ENCODE measurements at regions not wholly inside any gene's neighbourhood (a gene's known extent, or its start where the extent isn't known, plus 50 kb on each side); places are given as distances from the start of the nearest gene placed in this dataset.

DNA sequence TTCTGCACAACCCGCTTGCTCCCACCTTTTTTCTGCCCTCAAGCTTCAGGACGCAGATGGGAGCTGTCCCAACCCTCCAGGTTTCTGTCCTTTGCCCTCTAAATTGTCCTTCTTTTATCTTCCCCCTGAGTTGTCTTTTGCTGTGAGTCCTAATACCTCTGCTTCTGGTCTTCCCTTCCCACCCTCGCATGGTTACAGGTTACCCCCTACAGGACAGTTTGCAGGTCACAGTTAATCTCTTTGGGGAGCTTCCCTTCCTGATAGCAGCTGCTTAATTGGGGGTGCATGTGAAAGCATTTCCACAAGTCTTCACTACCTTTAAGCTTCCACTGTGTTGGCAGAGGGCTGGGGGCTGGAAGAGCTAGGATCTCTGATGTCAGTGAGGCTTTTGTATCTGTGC lies 121.5 kb upstream of the CXCL12 start:
- Histone ChIP-seq H3K23ac (ENCODE audit: low read length in 2 of 2) (no peak overlapping the region), H3K36me3 (ENCODE audit: control insufficient read depth in 1 of 2, insufficient read depth in 2 of 2, low read depth in 1 of 2, low read length in 2 of 2) (no peaks in the 10 kb centered on the region), H2BK5ac (ENCODE audit: low read depth, low read length, poor library complexity, severe bottlenecking) (no peak overlapping the region), H3K9me3 (ENCODE audit: control insufficient read depth, low read length) (peaks cover 5% of the 10 kb centered on the region), H4K8ac (ENCODE audit: low read length) (no peak overlapping the region), H3K27ac (ENCODE audit: low read length, poor library complexity, severe bottlenecking) (no peak overlapping the region), H2BK12ac (ENCODE audit: low read length in 2 of 2) (no peak overlapping the region), H3K9ac (ENCODE audit: low read length) (no peak overlapping the region), H2BK120ac (ENCODE audit: low read depth, low read length) (no peak overlapping the region), H2BK15ac (ENCODE audit: low read depth, poor library complexity, severe bottlenecking) (no peak overlapping the region), H3K14ac (ENCODE audit: low read length in 2 of 2) (no peak overlapping the region), H3K18ac (ENCODE audit: low read depth in 1 of 2, low read length in 2 of 2) (no peak overlapping the region), H3K79me1 (replicated peaks; ENCODE audit: low read length, poor library complexity, severe bottlenecking) (no peaks in the 10 kb centered on the region), H3K4ac (ENCODE audit: low read depth in 1 of 2, low read length in 2 of 2) (no peak overlapping the region), H3K4me2 (ENCODE audit: low read length, poor library complexity, severe bottlenecking) (no peak overlapping the region), H2AFZ (ENCODE audit: low read depth, low read length) (no peak overlapping the region), H3K4me1 (ENCODE audit: control insufficient read depth, insufficient read depth, low read depth, low read length) (no peaks in the 10 kb centered on the region), H3K27me3 (ENCODE audit: control insufficient read depth in 1 of 2, insufficient read depth in 1 of 2, low read length in 2 of 2) (peaks cover 0 to 6% of the 10 kb centered on the region in 2 experiments), H4K91ac (ENCODE audit: low read length) (no peak overlapping the region), H2AK5ac (ENCODE audit: low read length, severe bottlenecking) (no peak overlapping the region), H3K4me3 (ENCODE audit: insufficient read depth in 1 of 2, low read depth in 1 of 2, low read length in 2 of 2) (no peak overlapping the region)
- WGBS, result 84% methylated on average over 3 of the region's 3 CpGs
- DNase-seq, result no peak

DNA sequence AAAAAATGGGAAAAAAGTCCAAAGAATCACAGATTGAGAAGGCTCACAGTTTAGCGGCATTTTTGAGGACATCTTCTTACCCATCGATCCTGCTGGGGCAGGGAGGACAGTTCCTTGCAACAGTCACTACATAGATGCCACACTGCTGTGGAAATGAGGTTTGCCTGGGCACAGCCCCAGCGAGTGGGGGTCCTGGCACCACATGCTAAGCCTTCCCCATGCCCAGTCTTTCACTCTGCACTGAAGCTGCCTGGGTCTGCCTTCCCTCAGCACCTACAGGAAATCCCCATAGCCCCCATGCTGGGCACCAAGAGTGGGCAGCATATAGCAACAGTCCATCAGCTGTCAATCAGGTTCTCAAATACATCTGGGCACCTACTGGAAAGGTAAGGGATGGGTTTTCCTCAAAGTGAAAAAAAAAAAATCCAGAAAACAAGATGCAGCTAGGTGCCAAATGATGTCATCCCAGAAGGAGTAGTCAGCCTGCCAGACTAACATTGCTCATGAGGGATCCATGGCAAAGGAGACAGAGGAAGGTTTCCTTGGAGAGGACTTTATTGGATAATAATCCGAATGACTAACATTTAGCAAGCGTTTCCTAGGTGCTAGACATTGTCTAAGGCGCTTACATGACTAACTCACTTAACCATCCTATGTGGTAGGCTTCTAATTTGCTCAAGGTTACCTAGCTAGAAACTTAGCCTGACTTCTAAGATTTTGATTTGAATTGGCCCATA lies 125.7 kb upstream of the CXCL12 start:
- H3K4me3 ChIP-seq (ENCODE audit: insufficient read depth in 1 of 2, low read depth in 1 of 2, low read length in 2 of 2), result no peak overlapping the region
- no peaks in the 10 kb centered on the region for H3K79me1 ChIP-seq (replicated peaks; ENCODE audit: low read length, poor library complexity, severe bottlenecking)
- no peak overlapping the region for H4K91ac ChIP-seq (ENCODE audit: low read length)
- no peak overlapping the region for H3K4ac ChIP-seq (ENCODE audit: low read depth in 1 of 2, low read length in 2 of 2)
- no peak overlapping the region for H2BK12ac ChIP-seq (ENCODE audit: low read length in 2 of 2)
- H3K4me2 ChIP-seq (ENCODE audit: low read length, poor library complexity, severe bottlenecking), result no peak overlapping the region
- no peak overlapping the region for H2BK120ac ChIP-seq (ENCODE audit: low read depth, low read length)
- H3K27ac ChIP-seq (ENCODE audit: low read length, poor library complexity, severe bottlenecking), result no peak overlapping the region
- H2BK15ac ChIP-seq (ENCODE audit: low read depth, poor library complexity, severe bottlenecking), result no peak overlapping the region
- no peak for DNase-seq
- H3K18ac ChIP-seq (ENCODE audit: low read depth in 1 of 2, low read length in 2 of 2), result no peak overlapping the region
- H3K9ac ChIP-seq (ENCODE audit: low read length), result peak overlapping the region; percentile 8
- no peaks in the 10 kb centered on the region for H3K9me3 ChIP-seq (ENCODE audit: control insufficient read depth, low read length)
- no peak overlapping the region for H2AK5ac ChIP-seq (ENCODE audit: low read length, severe bottlenecking)
- no peak overlapping the region for H2BK5ac ChIP-seq (ENCODE audit: low read depth, low read length, poor library complexity, severe bottlenecking)
- H3K4me1 ChIP-seq (ENCODE audit: control insufficient read depth, insufficient read depth, low read depth, low read length), result no peaks in the 10 kb centered on the region
- H3K23ac ChIP-seq (ENCODE audit: low read length in 2 of 2), result no peak overlapping the region
- no peaks in the 10 kb centered on the region for H3K36me3 ChIP-seq (ENCODE audit: control insufficient read depth in 1 of 2, insufficient read depth in 2 of 2, low read depth in 1 of 2, low read length in 2 of 2)
- no peak overlapping the region for H4K8ac ChIP-seq (ENCODE audit: low read length)
- peaks cover 0 to 6% of the 10 kb centered on the region in 2 experiments for H3K27me3 ChIP-seq (ENCODE audit: control insufficient read depth in 1 of 2, insufficient read depth in 1 of 2, low read length in 2 of 2)
- H3K14ac ChIP-seq (ENCODE audit: low read length in 2 of 2), result no peak overlapping the region
- WGBS, result 88% methylated on average over 4 of the region's 6 CpGs
- H2AFZ ChIP-seq (ENCODE audit: low read depth, low read length), result no peak overlapping the region

DNA sequence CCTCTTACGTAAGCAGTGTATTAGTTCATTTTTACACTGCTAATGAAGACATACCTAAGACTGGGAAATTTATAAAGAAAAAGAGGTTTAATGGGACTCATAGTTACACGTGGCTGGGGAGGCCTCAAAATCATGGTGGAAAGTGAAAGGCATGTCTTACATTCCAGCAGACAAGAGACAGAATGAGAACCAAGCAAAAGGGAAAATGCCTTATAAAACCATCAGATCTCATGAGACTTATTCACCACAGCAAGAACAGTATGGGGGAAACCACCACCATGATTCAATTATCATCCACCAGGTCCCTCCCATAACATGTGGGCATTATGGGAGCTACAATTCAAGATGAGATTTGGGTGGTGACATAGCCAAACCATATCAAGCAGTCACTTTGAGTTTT lies 126.3 kb upstream of the CXCL12 start:
- Histone ChIP-seq H3K4me3 (ENCODE audit: insufficient read depth in 1 of 2, low read depth in 1 of 2, low read length in 2 of 2) (no peak overlapping the region), H2AFZ (ENCODE audit: low read depth, low read length) (no peak overlapping the region), H3K4ac (ENCODE audit: low read depth in 1 of 2, low read length in 2 of 2) (no peak overlapping the region), H2BK15ac (ENCODE audit: low read depth, poor library complexity, severe bottlenecking) (no peak overlapping the region), H3K79me1 (replicated peaks; ENCODE audit: low read length, poor library complexity, severe bottlenecking) (no peaks in the 10 kb centered on the region), H2AK5ac (ENCODE audit: low read length, severe bottlenecking) (no peak overlapping the region), H3K14ac (ENCODE audit: low read length in 2 of 2) (no peak overlapping the region), H4K8ac (ENCODE audit: low read length) (no peak overlapping the region), H3K9ac (ENCODE audit: low read length) (peak overlapping the region; percentile 8), H3K27ac (ENCODE audit: low read length, poor library complexity, severe bottlenecking) (no peak overlapping the region), H4K91ac (ENCODE audit: low read length) (no peak overlapping the region), H2BK5ac (ENCODE audit: low read depth, low read length, poor library complexity, severe bottlenecking) (no peak overlapping the region), H3K23ac (ENCODE audit: low read length in 2 of 2) (no peak overlapping the region), H3K4me2 (ENCODE audit: low read length, poor library complexity, severe bottlenecking) (no peak overlapping the region), H3K27me3 (ENCODE audit: control insufficient read depth in 1 of 2, insufficient read depth in 1 of 2, low read length in 2 of 2) (peaks cover 0 to 2% of the 10 kb centered on the region in 2 experiments), H2BK120ac (ENCODE audit: low read depth, low read length) (no peak overlapping the region), H2BK12ac (ENCODE audit: low read length in 2 of 2) (no peak overlapping the region), H3K4me1 (ENCODE audit: control insufficient read depth, insufficient read depth, low read depth, low read length) (no peaks in the 10 kb centered on the region), H3K18ac (ENCODE audit: low read depth in 1 of 2, low read length in 2 of 2) (no peak overlapping the region), H3K36me3 (ENCODE audit: control insufficient read depth in 1 of 2, insufficient read depth in 2 of 2, low read depth in 1 of 2, low read length in 2 of 2) (no peaks in the 10 kb centered on the region), H3K9me3 (ENCODE audit: control insufficient read depth, low read length) (no peaks in the 10 kb centered on the region)
- no peak for DNase-seq
- WGBS, result 68% methylated on average over 2 of the region's 2 CpGs

DNA sequence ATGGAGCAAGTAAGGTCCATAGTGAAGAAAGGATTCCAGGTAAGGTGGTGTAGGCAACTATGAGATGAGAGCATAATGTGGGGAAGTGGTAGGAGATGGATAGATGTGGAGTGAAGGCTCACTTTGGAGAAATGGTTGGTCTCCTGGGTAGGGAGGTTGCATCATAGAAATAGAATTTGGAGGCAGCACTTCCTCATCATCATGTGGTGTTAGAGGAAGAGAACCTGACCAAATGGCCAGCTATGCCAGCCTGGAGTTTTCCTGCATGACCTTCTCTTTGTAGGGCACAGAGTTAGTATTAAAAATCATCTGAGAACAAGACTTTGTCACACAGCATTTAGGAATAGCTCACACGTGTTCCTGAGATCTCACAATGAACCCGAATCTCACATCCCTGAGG lies 126.7 kb upstream of the CXCL12 start:
- no peaks in the 10 kb centered on the region for H3K4me1 ChIP-seq (ENCODE audit: control insufficient read depth, insufficient read depth, low read depth, low read length)
- H2BK120ac ChIP-seq (ENCODE audit: low read depth, low read length), result no peak overlapping the region
- H2AK5ac ChIP-seq (ENCODE audit: low read length, severe bottlenecking), result no peak overlapping the region
- no peak overlapping the region for H3K27ac ChIP-seq (ENCODE audit: low read length, poor library complexity, severe bottlenecking)
- H2AFZ ChIP-seq (ENCODE audit: low read depth, low read length), result no peak overlapping the region
- no peak for DNase-seq
- no peaks in the 10 kb centered on the region for H3K79me1 ChIP-seq (replicated peaks; ENCODE audit: low read length, poor library complexity, severe bottlenecking)
- no peak overlapping the region for H4K8ac ChIP-seq (ENCODE audit: low read length)
- no peak overlapping the region for H3K4me3 ChIP-seq (ENCODE audit: insufficient read depth in 1 of 2, low read depth in 1 of 2, low read length in 2 of 2)
- peaks cover 0 to 2% of the 10 kb centered on the region in 2 experiments for H3K27me3 ChIP-seq (ENCODE audit: control insufficient read depth in 1 of 2, insufficient read depth in 1 of 2, low read length in 2 of 2)
- H2BK12ac ChIP-seq (ENCODE audit: low read length in 2 of 2), result no peak overlapping the region
- H3K4ac ChIP-seq (ENCODE audit: low read depth in 1 of 2, low read length in 2 of 2), result no peak overlapping the region
- H4K91ac ChIP-seq (ENCODE audit: low read length), result no peak overlapping the region
- H3K9me3 ChIP-seq (ENCODE audit: control insufficient read depth, low read length), result no peaks in the 10 kb centered on the region
- H2BK15ac ChIP-seq (ENCODE audit: low read depth, poor library complexity, severe bottlenecking), result no peak overlapping the region
- no peak overlapping the region for H3K14ac ChIP-seq (ENCODE audit: low read length in 2 of 2)
- H3K36me3 ChIP-seq (ENCODE audit: control insufficient read depth in 1 of 2, insufficient read depth in 2 of 2, low read depth in 1 of 2, low read length in 2 of 2), result no peaks in the 10 kb centered on the region
- no peak overlapping the region for H3K23ac ChIP-seq (ENCODE audit: low read length in 2 of 2)
- H3K9ac ChIP-seq (ENCODE audit: low read length), result no peak overlapping the region
- 86% methylated on average over 2 of the region's 2 CpGs for WGBS
- no peak overlapping the region for H3K4me2 ChIP-seq (ENCODE audit: low read length, poor library complexity, severe bottlenecking)
- no peak overlapping the region for H3K18ac ChIP-seq (ENCODE audit: low read depth in 1 of 2, low read length in 2 of 2)
- H2BK5ac ChIP-seq (ENCODE audit: low read depth, low read length, poor library complexity, severe bottlenecking), result no peak overlapping the region

Data from mesenchymal stem cell (in vitro differentiated cells and primary cell).